ENCODE measurements at regions not wholly inside any gene's neighbourhood (a gene's known extent, or its start where the extent isn't known, plus 50 kb on each side); places are given as distances from the start of the nearest gene placed in this dataset.

DNA sequence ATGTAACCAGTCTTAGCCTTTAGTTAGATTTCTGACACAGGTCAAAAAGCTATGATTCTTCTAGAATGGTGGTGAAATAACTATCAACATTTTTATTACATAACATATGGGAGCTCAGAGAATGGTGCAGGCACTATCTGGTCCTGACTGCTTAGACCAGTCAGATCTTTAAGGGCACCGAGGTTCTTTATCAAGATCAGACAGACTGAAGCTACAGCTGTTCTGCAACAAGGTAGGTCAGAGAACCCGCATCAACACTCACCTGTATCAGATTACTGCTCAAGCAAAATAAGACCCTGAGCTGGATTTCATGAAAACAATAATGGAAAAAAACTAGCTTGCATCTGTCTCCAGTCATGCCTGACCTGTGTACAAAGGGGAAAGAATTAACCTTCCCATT is 160.4 kb downstream of the KCNJ2 start:
- no peak for TF ChIP-seq POLR2A (IDR thresholded peaks at IDR 0.05; ENCODE audit: low read depth, low read length)
- no peak for TF ChIP-seq TAF1 (IDR thresholded peaks at IDR 0.05; ENCODE audit: low read depth, low read length)
- no peak for TF ChIP-seq POLR2AphosphoS5 (IDR thresholded peaks at IDR 0.05; ENCODE audit: low read depth, low read length)
